ENCODE measurements at regions not wholly inside any gene's neighbourhood (a gene's known extent, or its start where the extent isn't known, plus 50 kb on each side); places are given as distances from the start of the nearest gene placed in this dataset.

- BruUV-seq (replicated peaks), result no TSS peak
- DNase-seq (ENCODE audit: extremely low read depth in 1 of 4, low spot score in 3 of 4) (no peak), FAIRE-seq (no peak), ATAC-seq (no peak)
- Histone ChIP-seq H3K79me2 (ENCODE audit: control insufficient read depth, insufficient read depth, low read length) (no peaks in the 10 kb centered on the region), H3K9me1 (ENCODE audit: control insufficient read depth, insufficient read depth, low read length) (no peaks in the 10 kb centered on the region), H4K20me1 (replicated peaks; ENCODE audit: control insufficient read depth, insufficient read depth, low read length) (no peaks in the 10 kb centered on the region), H3K4me2 (ENCODE audit: insufficient read depth, low read length) (no peak overlapping the region), H3K36me3 (ENCODE audit: control insufficient read depth, insufficient read depth, low read length) (no peaks in the 10 kb centered on the region), H3K27me3 (ENCODE audit: control insufficient read depth in 2 of 2, insufficient read depth in 2 of 2, low read length in 2 of 2) (no peaks in the 10 kb centered on the region; a peak in 2 of 5 replicates), H3K9ac (ENCODE audit: insufficient read depth in 1 of 2, low read depth in 2 of 2, low read length in 2 of 2) (no peak overlapping the region), H2AFZ (ENCODE audit: low read depth, low read length) (no peak overlapping the region), H3K9me3 (replicated peaks; ENCODE audit: control insufficient read depth, insufficient read depth, low read depth, low read length) (no peaks in the 10 kb centered on the region), H3K4me3 (no peak overlapping the region), H3K4me1 (replicated peaks in 1 of 2; ENCODE audit: control insufficient read depth in 2 of 2, insufficient read depth in 2 of 2, low read length in 2 of 2) (no peaks in the 10 kb centered on the region), H3K27ac (ENCODE audit: extremely low read depth, low read depth, low read length) (no peak overlapping the region)
- in situ Hi-C loops (cut with MboI), result no loop called here
- intact Hi-C loops (cut with micrococcal nuclease), result no loop called here
- ChIA-PET POLR2A (no interaction called here), CTCF (ENCODE audit: low intra/inter-chr PET ratio) (no interaction called here)
- 0% methylated on average over 4 of the region's 4 CpGs for WGBS (ENCODE audit: insufficient coverage, low coverage, missing lambda C conversion rate)
- TF ChIP-seq CCNT2 (IDR thresholded peaks at IDR 0.05; ENCODE audit: borderline replicate concordance, extremely low read depth, insufficient read length, low read depth, low read length), result no peak
- no peak for TF ChIP-seq ZNF140 (CRISPR knock-in tag; IDR thresholded peaks at IDR 0.05)
- no peak for TF ChIP-seq KLF1 (tag; IDR thresholded peaks at IDR 0.05)
- TF ChIP-seq ZBTB40 (IDR thresholded peaks at IDR 0.05), result no peak
- no peak for TF ChIP-seq ZBTB40 (CRISPR knock-in tag; IDR thresholded peaks at IDR 0.05)
- TF ChIP-seq MAFG (tag; conservative IDR thresholded peaks at IDR 0.05), result no peak
- no peak for TF ChIP-seq ZNF780A (CRISPR knock-in tag; IDR thresholded peaks at IDR 0.05)
- no peak for TF ChIP-seq ZNF224 (CRISPR knock-in tag; IDR thresholded peaks at IDR 0.05)
- no peak for TF ChIP-seq SAFB2 (IDR thresholded peaks at IDR 0.05; ENCODE audit: borderline replicate concordance, low read depth, low read length, severe bottlenecking)
- no peak for TF ChIP-seq ZNF3 (CRISPR knock-in tag; IDR thresholded peaks at IDR 0.05)
Observed at GRCh38 chr2:7288484-7288883, 371.3 kb downstream of the RNF144A start.

Data from K562 (cell line).